IMR-90 (cell line): ENCODE measurements at regions not wholly inside any gene's neighbourhood (a gene's known extent, or its start where the extent isn't known, plus 50 kb on each side); places are given as distances from the start of the nearest gene placed in this dataset.

ENCODE experiments used
- BHLHE40 ChIP-seq: fragments of 150-350 bp; IDR thresholded peaks from 2 replicates; pipeline ENCODE4 v1.6.1; 2016; ENCODE audit warnings: mild to moderate bottlenecking, low read depth, low read length
- POLR2A ChIP-seq: IDR thresholded peaks from 2 replicates; pipeline ENCODE4 v1.6.1; 2012; ENCODE audit warnings: mild to moderate bottlenecking, low read depth, low read length
- RAD21 ChIP-seq: IDR thresholded peaks from 2 replicates; pipeline ENCODE4 v1.6.1; 2012; ENCODE audit warnings: low read length, improper control_type of control experiment
- SMC3 ChIP-seq: fragments of 150-350 bp; IDR thresholded peaks from 2 replicates; pipeline ENCODE4 v1.6.1; 2016; ENCODE audit warnings: low read depth, mild to moderate bottlenecking, antibody characterized with exemption, low read length, moderate library complexity
- TF ChIP-seq, protein P1 (sequence below): conservative IDR thresholded peaks from 2 replicates; pipeline ENCODE4 v1.5.1; 2012; ENCODE audit warnings: mild to moderate bottlenecking, low read depth, low read length, improper control_type of control experiment
- TF ChIP-seq, protein P2 (sequence below): fragments of 150-350 bp; IDR thresholded peaks from 2 replicates; pipeline ENCODE4 v1.6.1; 2017; ENCODE audit warnings: mild to moderate bottlenecking, antibody characterized with exemption, low read length, low read depth

DNA sequence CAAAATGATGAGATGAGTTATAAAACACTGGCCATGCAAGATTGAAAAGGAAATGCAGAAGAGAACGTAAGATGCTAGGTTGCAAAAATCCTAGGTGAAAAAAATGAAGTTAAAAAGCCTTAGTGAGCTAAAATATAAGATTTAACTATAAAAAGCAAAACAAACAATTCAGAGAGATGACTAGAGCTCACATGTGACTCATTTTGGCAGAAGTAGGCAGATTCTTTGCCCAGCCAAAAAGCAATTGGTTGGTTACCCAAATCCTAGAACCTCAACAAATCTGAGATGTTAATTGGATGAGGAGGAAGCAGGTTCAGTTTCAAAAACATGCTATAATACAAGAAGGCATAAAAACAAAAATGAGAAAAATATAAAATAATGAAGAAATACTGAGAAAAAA, 249.1 kb downstream of the OGFRL1 start:
- no peak for TF ChIP-seq POLR2A
- TF ChIP-seq RAD21 = no peak
- TF ChIP-seq, protein P1, sequence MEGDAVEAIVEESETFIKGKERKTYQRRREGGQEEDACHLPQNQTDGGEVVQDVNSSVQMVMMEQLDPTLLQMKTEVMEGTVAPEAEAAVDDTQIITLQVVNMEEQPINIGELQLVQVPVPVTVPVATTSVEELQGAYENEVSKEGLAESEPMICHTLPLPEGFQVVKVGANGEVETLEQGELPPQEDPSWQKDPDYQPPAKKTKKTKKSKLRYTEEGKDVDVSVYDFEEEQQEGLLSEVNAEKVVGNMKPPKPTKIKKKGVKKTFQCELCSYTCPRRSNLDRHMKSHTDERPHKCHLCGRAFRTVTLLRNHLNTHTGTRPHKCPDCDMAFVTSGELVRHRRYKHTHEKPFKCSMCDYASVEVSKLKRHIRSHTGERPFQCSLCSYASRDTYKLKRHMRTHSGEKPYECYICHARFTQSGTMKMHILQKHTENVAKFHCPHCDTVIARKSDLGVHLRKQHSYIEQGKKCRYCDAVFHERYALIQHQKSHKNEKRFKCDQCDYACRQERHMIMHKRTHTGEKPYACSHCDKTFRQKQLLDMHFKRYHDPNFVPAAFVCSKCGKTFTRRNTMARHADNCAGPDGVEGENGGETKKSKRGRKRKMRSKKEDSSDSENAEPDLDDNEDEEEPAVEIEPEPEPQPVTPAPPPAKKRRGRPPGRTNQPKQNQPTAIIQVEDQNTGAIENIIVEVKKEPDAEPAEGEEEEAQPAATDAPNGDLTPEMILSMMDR = no peak
- TF ChIP-seq, protein P2, sequence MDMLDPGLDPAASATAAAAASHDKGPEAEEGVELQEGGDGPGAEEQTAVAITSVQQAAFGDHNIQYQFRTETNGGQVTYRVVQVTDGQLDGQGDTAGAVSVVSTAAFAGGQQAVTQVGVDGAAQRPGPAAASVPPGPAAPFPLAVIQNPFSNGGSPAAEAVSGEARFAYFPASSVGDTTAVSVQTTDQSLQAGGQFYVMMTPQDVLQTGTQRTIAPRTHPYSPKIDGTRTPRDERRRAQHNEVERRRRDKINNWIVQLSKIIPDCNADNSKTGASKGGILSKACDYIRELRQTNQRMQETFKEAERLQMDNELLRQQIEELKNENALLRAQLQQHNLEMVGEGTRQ = no peak
- TF ChIP-seq SMC3 = no peak
- no peak for TF ChIP-seq BHLHE40
